ENCODE measurements at regions not wholly inside any gene's neighbourhood (a gene's known extent, or its start where the extent isn't known, plus 50 kb on each side); places are given as distances from the start of the nearest gene placed in this dataset.

- H3K27me3 Mint-ChIP-seq = no peaks in the 10 kb centered on the region
- no peak overlapping the region for H3K4me3 Mint-ChIP-seq
- H3K36me3 Mint-ChIP-seq (ENCODE audit: low read depth) = peaks cover 3% of the 10 kb centered on the region
- H3K9me3 Mint-ChIP-seq = peaks cover 30% of the 10 kb centered on the region
- H3K27ac Mint-ChIP-seq = no peak overlapping the region
- no peak for DNase-seq
- no peaks in the 10 kb centered on the region for H3K4me1 Mint-ChIP-seq (ENCODE audit: low read depth)
These were observed 704.3 kb downstream of the FGF9 start for GRCh38 chr13:22375151-22375550.

- H3K27ac Mint-ChIP-seq = no peak overlapping the region
- peaks cover 3% of the 10 kb centered on the region for H3K27me3 Mint-ChIP-seq
- no peak for DNase-seq
- H3K4me1 Mint-ChIP-seq (ENCODE audit: low read depth) = no peaks in the 10 kb centered on the region
- H3K4me3 Mint-ChIP-seq = no peak overlapping the region
- H3K9me3 Mint-ChIP-seq = no peaks in the 10 kb centered on the region
- no peaks in the 10 kb centered on the region for H3K36me3 Mint-ChIP-seq (ENCODE audit: low read depth)
These were observed 717.0 kb downstream of the FGF9 start for GRCh38 chr13:22387899-22388298.

DNA sequence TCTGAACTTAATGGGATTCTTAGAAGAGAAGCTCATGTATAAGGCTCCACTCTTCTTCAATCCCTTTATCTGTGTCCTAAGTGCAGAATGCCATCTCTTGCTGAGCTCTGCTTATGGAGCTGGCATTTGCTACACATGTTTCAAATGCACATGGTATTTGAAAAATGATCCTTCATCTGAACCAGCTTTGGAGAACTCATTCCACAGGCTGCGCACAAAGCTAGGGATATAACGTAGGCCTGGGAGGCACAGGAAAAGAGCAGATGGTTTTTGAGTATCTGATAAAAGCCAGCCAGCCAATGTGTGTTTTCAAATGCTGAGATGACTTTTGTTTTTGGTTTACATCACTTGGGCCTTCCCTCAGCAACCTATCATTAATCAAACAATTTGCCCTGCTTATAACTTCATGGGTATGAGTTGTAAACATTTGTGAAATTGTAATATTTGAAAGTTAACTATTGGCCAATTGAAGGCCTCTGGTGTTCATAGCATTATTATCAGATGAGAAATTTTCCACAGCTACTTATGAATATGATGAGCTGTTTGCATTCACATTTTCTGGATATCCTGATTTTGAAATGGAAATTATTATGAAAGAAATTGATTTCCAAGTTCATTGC, 729.0 kb downstream of the FGF9 start:
- no peaks in the 10 kb centered on the region for H3K4me1 Mint-ChIP-seq (ENCODE audit: low read depth)
- DNase-seq = no peak
- no peak overlapping the region for H3K27ac Mint-ChIP-seq
- H3K9me3 Mint-ChIP-seq = no peaks in the 10 kb centered on the region
- H3K27me3 Mint-ChIP-seq = no peaks in the 10 kb centered on the region
- no peaks in the 10 kb centered on the region for H3K36me3 Mint-ChIP-seq (ENCODE audit: low read depth)
- no peak overlapping the region for H3K4me3 Mint-ChIP-seq

DNA sequence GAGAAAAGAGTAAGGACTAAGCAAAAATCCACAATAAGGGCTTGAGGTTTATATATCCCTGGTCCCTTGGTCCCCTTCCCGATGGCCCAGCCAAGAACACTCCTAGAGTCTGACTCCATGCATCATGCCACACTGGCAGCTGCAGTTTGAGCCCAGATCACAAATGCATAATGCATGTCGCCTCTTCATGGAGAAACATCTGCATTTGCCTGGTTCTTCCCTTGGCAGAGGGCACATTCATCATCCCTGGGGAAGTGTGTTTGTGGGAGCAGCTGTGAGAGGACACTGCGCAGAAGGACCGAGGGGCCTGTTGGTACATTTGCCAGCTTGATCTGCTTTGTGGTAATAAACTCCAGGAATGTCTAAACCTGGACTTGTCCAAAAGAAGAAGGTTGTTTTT, 731.8 kb downstream of the FGF9 start:
- DNase-seq = no peak
- H3K36me3 Mint-ChIP-seq (ENCODE audit: low read depth) = no peaks in the 10 kb centered on the region
- H3K4me1 Mint-ChIP-seq (ENCODE audit: low read depth) = no peaks in the 10 kb centered on the region

DNA sequence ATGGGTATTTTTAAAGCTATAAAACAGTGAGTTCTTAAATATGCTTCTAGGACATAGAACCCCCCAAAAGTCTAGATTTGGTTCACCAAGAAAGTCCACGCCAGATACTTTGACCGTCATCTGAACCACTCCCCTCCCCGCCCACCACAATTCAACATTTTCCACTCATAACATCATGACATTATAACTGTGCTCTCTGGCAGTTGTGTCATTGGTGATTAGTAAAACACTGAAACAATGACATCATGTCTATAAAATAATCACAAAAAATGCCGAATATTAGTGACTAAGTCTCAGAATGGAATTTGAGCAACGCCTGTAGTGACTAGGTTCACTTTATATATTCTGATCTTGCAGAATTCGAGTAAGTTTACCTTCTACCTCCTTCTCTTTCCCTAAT, 732.3 kb downstream of the FGF9 start:
- Mint-ChIP-seq H3K4me3 (no peak overlapping the region), H3K9me3 (no peaks in the 10 kb centered on the region), H3K36me3 (ENCODE audit: low read depth) (no peaks in the 10 kb centered on the region), H3K4me1 (ENCODE audit: low read depth) (no peaks in the 10 kb centered on the region), H3K27ac (no peak overlapping the region), H3K27me3 (no peaks in the 10 kb centered on the region)
- no peak for DNase-seq

More for the DNA sequence above, 731.8 kb downstream of the FGF9 start:
- H3K27me3 Mint-ChIP-seq = no peaks in the 10 kb centered on the region
- H3K4me3 Mint-ChIP-seq = no peak overlapping the region
- H3K9me3 Mint-ChIP-seq = no peaks in the 10 kb centered on the region
- H3K27ac Mint-ChIP-seq = no peak overlapping the region

GRCh38 chr13:22405891-22406290, 735.0 kb downstream of the FGF9 start:
- DNase-seq = no peak
- no peaks in the 10 kb centered on the region for H3K4me1 Mint-ChIP-seq (ENCODE audit: low read depth)
- H3K27ac Mint-ChIP-seq = no peak overlapping the region
- H3K36me3 Mint-ChIP-seq (ENCODE audit: low read depth) = no peaks in the 10 kb centered on the region
- H3K27me3 Mint-ChIP-seq = no peaks in the 10 kb centered on the region
- no peak overlapping the region for H3K4me3 Mint-ChIP-seq
- H3K9me3 Mint-ChIP-seq = no peaks in the 10 kb centered on the region

- H3K27ac Mint-ChIP-seq = no peak overlapping the region
- peaks cover 3% of the 10 kb centered on the region for H3K27me3 Mint-ChIP-seq
- H3K4me1 Mint-ChIP-seq (ENCODE audit: low read depth) = no peaks in the 10 kb centered on the region
- no peak overlapping the region for H3K4me3 Mint-ChIP-seq
- H3K9me3 Mint-ChIP-seq = peaks cover 29% of the 10 kb centered on the region
- peaks cover 2% of the 10 kb centered on the region for H3K36me3 Mint-ChIP-seq (ENCODE audit: low read depth)
- no peak for DNase-seq
These were observed 741.6 kb downstream of the FGF9 start for GRCh38 chr13:22412452-22412851.

- no peaks in the 10 kb centered on the region for H3K4me1 Mint-ChIP-seq (ENCODE audit: low read depth)
- no peaks in the 10 kb centered on the region for H3K27me3 Mint-ChIP-seq
- H3K36me3 Mint-ChIP-seq (ENCODE audit: low read depth) = no peaks in the 10 kb centered on the region
- H3K27ac Mint-ChIP-seq = no peak overlapping the region
- H3K4me3 Mint-ChIP-seq = no peak overlapping the region
- DNase-seq = no peak
- H3K9me3 Mint-ChIP-seq = no peaks in the 10 kb centered on the region
These were observed 751.1 kb downstream of the FGF9 start for GRCh38 chr13:22422023-22422422.

DNA sequence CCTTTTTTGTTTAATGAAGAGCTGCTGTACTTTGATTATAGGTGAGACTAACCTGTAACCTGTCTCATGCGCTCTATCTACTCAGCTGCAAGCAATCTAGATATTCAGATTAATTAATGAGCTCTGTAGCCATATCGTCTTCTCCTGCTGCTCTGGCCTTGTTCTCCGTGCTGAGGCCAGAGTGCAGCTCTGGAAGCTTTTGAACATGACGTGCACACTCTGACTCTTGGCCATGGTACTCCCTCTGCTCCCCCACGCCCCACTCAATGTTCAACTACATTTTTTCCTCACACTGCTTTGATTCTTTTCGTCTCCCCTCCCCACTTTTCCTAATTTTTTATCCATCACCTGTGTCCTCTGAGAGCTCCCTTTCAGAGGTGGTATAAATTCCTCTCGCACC, 751.8 kb downstream of the FGF9 start:
- no peak overlapping the region for H3K27ac Mint-ChIP-seq
- H3K4me1 Mint-ChIP-seq (ENCODE audit: low read depth) = no peaks in the 10 kb centered on the region
- H3K36me3 Mint-ChIP-seq (ENCODE audit: low read depth) = no peaks in the 10 kb centered on the region
- no peak overlapping the region for H3K4me3 Mint-ChIP-seq
- no peaks in the 10 kb centered on the region for H3K9me3 Mint-ChIP-seq
- no peak for DNase-seq
- H3K27me3 Mint-ChIP-seq = no peaks in the 10 kb centered on the region

- H3K27ac Mint-ChIP-seq = no peak overlapping the region
- no peaks in the 10 kb centered on the region for H3K36me3 Mint-ChIP-seq (ENCODE audit: low read depth)
- no peaks in the 10 kb centered on the region for H3K4me1 Mint-ChIP-seq (ENCODE audit: low read depth)
- H3K27me3 Mint-ChIP-seq = no peaks in the 10 kb centered on the region
- no peaks in the 10 kb centered on the region for H3K9me3 Mint-ChIP-seq
- H3K4me3 Mint-ChIP-seq = no peak overlapping the region
- DNase-seq = no peak
These were observed 752.4 kb downstream of the FGF9 start for GRCh38 chr13:22423261-22423660.

- Mint-ChIP-seq H3K9me3 (no peaks in the 10 kb centered on the region), H3K4me3 (no peak overlapping the region), H3K4me1 (ENCODE audit: low read depth) (no peaks in the 10 kb centered on the region), H3K27me3 (no peaks in the 10 kb centered on the region), H3K27ac (no peak overlapping the region), H3K36me3 (ENCODE audit: low read depth) (no peaks in the 10 kb centered on the region)
- no peak for DNase-seq
These were observed 754.2 kb downstream of the FGF9 start for GRCh38 chr13:22425087-22425486.

GRCh38 chr13:22427066-22427465, 753.7 kb upstream of the SGCG start:
- DNase-seq = no peak
- H3K4me3 Mint-ChIP-seq = no peak overlapping the region

GRCh38 chr13:22427783-22428182, 753.0 kb upstream of the SGCG start:
- Mint-ChIP-seq H3K27ac (no peak overlapping the region), H3K4me3 (no peak overlapping the region), H3K27me3 (no peaks in the 10 kb centered on the region), H3K4me1 (ENCODE audit: low read depth) (no peaks in the 10 kb centered on the region), H3K36me3 (ENCODE audit: low read depth) (no peaks in the 10 kb centered on the region), H3K9me3 (no peaks in the 10 kb centered on the region)
- DNase-seq = no peak

More at GRCh38 chr13:22427066-22427465, 753.7 kb upstream of the SGCG start:
- Mint-ChIP-seq H3K4me1 (ENCODE audit: low read depth) (no peaks in the 10 kb centered on the region), H3K27me3 (no peaks in the 10 kb centered on the region), H3K36me3 (ENCODE audit: low read depth) (no peaks in the 10 kb centered on the region), H3K27ac (no peak overlapping the region), H3K9me3 (no peaks in the 10 kb centered on the region)

GRCh38 chr13:22428188-22428828, 752.5 kb upstream of the SGCG start:
- DNase-seq = no peak
- H3K27ac Mint-ChIP-seq = no peak overlapping the region
- no peaks in the 10 kb centered on the region for H3K36me3 Mint-ChIP-seq (ENCODE audit: low read depth)
- H3K4me1 Mint-ChIP-seq (ENCODE audit: low read depth) = no peaks in the 10 kb centered on the region
- no peaks in the 10 kb centered on the region for H3K9me3 Mint-ChIP-seq
- H3K4me3 Mint-ChIP-seq = no peak overlapping the region
- H3K27me3 Mint-ChIP-seq = no peaks in the 10 kb centered on the region

GRCh38 chr13:22432690-22433089, 748.1 kb upstream of the SGCG start:
- Mint-ChIP-seq H3K36me3 (ENCODE audit: low read depth) (no peaks in the 10 kb centered on the region), H3K4me3 (no peak overlapping the region), H3K9me3 (no peaks in the 10 kb centered on the region), H3K4me1 (ENCODE audit: low read depth) (peaks cover 1% of the 10 kb centered on the region), H3K27ac (no peak overlapping the region), H3K27me3 (no peaks in the 10 kb centered on the region)
- no peak for DNase-seq
